B cell (primary cell): ENCODE measurements at regions not wholly inside any gene's neighbourhood (a gene's known extent, or its start where the extent isn't known, plus 50 kb on each side); places are given as distances from the start of the nearest gene placed in this dataset.

Experiments used
- ATAC-seq: fragments of 200-7000 bp; cut with Tn5 transposase; one replicate; pipeline ENCODE4 v1.10.0; 2021; ENCODE audit warnings: low read depth, mild to moderate bottlenecking, moderate number of reproducible peaks, moderate library complexity
- CTCF ChIA-PET: fragments of 350-600 bp; sonication (Branson Sonifier 250); formaldehyde crosslinking; loops from one replicate; lab custom pipeline; 2021; ENCODE audit warnings: antibody characterized with exemption, inconsistent platforms; lab: Charles Lee
- POLR2A ChIA-PET: fragments of 350-600 bp; sonication (Branson Sonifier 250); formaldehyde crosslinking; loops from one replicate; lab custom pipeline; 2021; ENCODE audit warnings: antibody characterized with exemption; lab: Charles Lee
- DNase-seq: peaks from one replicate; pipeline ENCODE4 v3.0.0; 2013
- H2AFZ ChIP-seq: 2 replicates; pipeline ENCODE4 v1.6.1; 2012; ENCODE audit warnings: mild to moderate bottlenecking, low read depth, low read length; ENCODE audit not compliant: insufficient read depth, poor library complexity, severe bottlenecking
- H3K27ac ChIP-seq, 2 donors: 1 replicate in 1 of 2; 2 replicates in 1 of 2; pipeline ENCODE4 v1.5.1; 2012 to 2013; ENCODE audit warnings: low read length in 2 of 2, mild to moderate bottlenecking in 2 of 2, moderate library complexity in 1 of 2
- H3K27me3 ChIP-seq, 4 experiments: fragments of 200-600 bp in 1 of 4; sonication (generic) in 1 of 4; replicated peaks in 1 of 4; 1 replicate in 2 of 4; 2 replicates in 2 of 4; pipeline versions ENCODE4 v1.6.1 to v1.7.0; 2013 to 2016; ENCODE audit warnings: low read length in 3 of 4, mild to moderate bottlenecking in 2 of 4, mixed read lengths in 1 of 4, moderate library complexity in 1 of 4; ENCODE audit not compliant: insufficient read depth in 4 of 4, control insufficient read depth in 3 of 4; ENCODE audit errors: control extremely low read depth in 1 of 4
- H3K36me3 ChIP-seq, 2 experiments: replicated peaks in 1 of 2; 1 replicate in 1 of 2; 2 replicates in 1 of 2; pipeline versions ENCODE4 v1.6.1 to v1.7.1; 2013; ENCODE audit warnings: low read length in 1 of 2; ENCODE audit not compliant: insufficient read depth in 2 of 2, control insufficient read depth in 1 of 2; ENCODE audit errors: control extremely low read depth in 1 of 2, extremely low read depth in 1 of 2
- H3K4me1 ChIP-seq, 2 donors: fragments of 200-600 bp in 1 of 2; sonication (generic) in 1 of 2; 1 replicate in 1 of 2; 2 replicates in 1 of 2; pipeline versions ENCODE4 v1.5.1 to v1.6.1; 2013 to 2017; ENCODE audit warnings: low read length in 2 of 2; ENCODE audit not compliant: control insufficient read depth in 2 of 2, insufficient read depth in 2 of 2
- H3K4me2 ChIP-seq: replicated peaks from 2 replicates; pipeline ENCODE3; 2012; ENCODE audit warnings: mild to moderate bottlenecking, low read depth, low read length; ENCODE audit not compliant: poor library complexity, severe bottlenecking
- H3K4me3 ChIP-seq, 5 experiments: fragments of 200-600 bp in 1 of 5; sonication (generic) in 1 of 5; 1 replicate in 3 of 5; 2 replicates in 2 of 5; pipeline versions ENCODE4 v1.5.1 to v1.7.0; 2011 to 2016; ENCODE audit warnings: low read length in 4 of 5, mild to moderate bottlenecking in 4 of 5, low read depth in 2 of 5, control low read depth in 1 of 5, moderate library complexity in 1 of 5; ENCODE audit not compliant: insufficient read depth in 1 of 5; ENCODE audit errors: control extremely low read depth in 1 of 5, extremely low read depth in 1 of 5
- H3K79me2 ChIP-seq: fragments of 200-600 bp; sonication (generic); one replicate; pipeline ENCODE4 v1.6.0; 2016; ENCODE audit warnings: low read length; ENCODE audit not compliant: control insufficient read depth, insufficient read depth
- H3K9ac ChIP-seq: fragments of 200-600 bp; sonication (generic); 2 replicates; pipeline ENCODE4 v1.6.1; 2017; ENCODE audit warnings: mild to moderate bottlenecking, low read length, moderate library complexity
- H3K9me3 ChIP-seq, 3 donors: one replicate each; pipeline versions ENCODE4 v1.6.1 to v1.7.1; 2013; ENCODE audit warnings: low read length in 2 of 3; ENCODE audit not compliant: control insufficient read depth in 2 of 3, insufficient read depth in 1 of 3; ENCODE audit errors: control extremely low read depth in 1 of 3
- H4K20me1 ChIP-seq: 2 replicates; pipeline ENCODE4 v1.6.0; 2012; ENCODE audit warnings: mild to moderate bottlenecking, low read length; ENCODE audit not compliant: insufficient read depth, control insufficient read depth, poor library complexity, severe bottlenecking
- H3K27ac Mint-ChIP-seq: one replicate; pipeline ENCODE4 v1.8.0; 2021; ENCODE audit warnings: mixed read lengths
- H3K27me3 Mint-ChIP-seq: one replicate; pipeline ENCODE4 v1.8.0; 2021; ENCODE audit warnings: mixed read lengths
- H3K4me1 Mint-ChIP-seq: one replicate; pipeline ENCODE4 v1.8.0; 2021; ENCODE audit warnings: mixed read lengths
- H3K4me3 Mint-ChIP-seq: one replicate; pipeline ENCODE4 v1.8.0; 2021; ENCODE audit warnings: mixed read lengths
- H3K9me3 Mint-ChIP-seq: one replicate; pipeline ENCODE4 v1.8.0; 2022; ENCODE audit warnings: mixed read lengths; ENCODE audit not compliant: insufficient read depth
- EZH2 ChIP-seq: IDR thresholded peaks from 2 replicates; pipeline ENCODE4 v1.6.1; 2012; ENCODE audit warnings: borderline replicate concordance, low read depth, mild to moderate bottlenecking, moderate library complexity, low read length; ENCODE audit not compliant: insufficient read depth, poor library complexity, severe bottlenecking
- WGBS: methylation state at CpG from one replicate; pipeline ENCODE4 v1.1.5; 2013; ENCODE audit warnings: missing lambda C conversion rate; ENCODE audit not compliant: insufficient coverage; 5-methylcytosine and 5-hydroxymethylcytosine counted together
- intact Hi-C: fragments of 100-400 bp; cut with micrococcal nuclease; formaldehyde crosslinking; loops from one replicate; pipeline ENCODE4 v1.10.0; 2022
- TF ChIP-seq, protein P1 (sequence below): fragments of 200-600 bp; IDR thresholded peaks from one replicate; pipeline ENCODE4 v1.8.0; 2022; ENCODE audit warnings: antibody characterized with exemption, mild to moderate bottlenecking

DNA sequence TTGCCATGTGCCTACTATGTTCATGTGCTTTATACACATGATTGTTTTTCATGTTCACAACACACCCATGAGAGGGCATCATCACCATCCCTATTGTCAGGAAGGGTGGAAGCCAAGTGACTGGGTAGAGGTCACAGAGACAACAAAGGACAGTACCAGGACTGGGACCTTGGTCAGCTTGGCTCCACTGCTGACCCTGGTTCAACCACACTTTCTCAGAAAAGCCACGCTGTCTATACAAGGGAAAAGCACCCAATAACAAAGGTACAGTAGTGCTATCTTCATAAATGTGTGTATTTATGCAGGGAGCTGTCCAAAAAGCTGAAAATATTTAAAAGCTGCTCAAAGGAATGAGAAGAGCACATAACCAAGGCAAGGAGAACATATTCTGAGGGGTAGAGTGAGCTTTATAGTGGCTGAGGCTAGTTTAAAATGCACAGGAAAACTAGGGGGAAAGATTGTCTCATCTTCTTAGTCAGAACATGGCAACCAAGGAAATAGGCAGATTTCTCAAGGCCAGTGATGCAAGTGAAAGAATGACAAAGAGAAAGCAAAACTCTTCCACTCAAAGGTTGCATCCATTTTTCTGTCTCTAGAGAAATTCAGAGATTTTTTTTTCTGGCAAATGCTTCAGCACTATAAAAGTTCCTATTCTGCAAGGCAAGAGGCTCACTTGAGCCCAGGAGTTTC, 415.0 kb downstream of the FOXO1 start:
- Mint-ChIP-seq H3K9me3 (peaks cover 6% of the 10 kb centered on the region), H3K27ac (peak overlapping the region; percentile 3), H3K27me3 (no peaks in the 10 kb centered on the region), H3K4me1 (peaks cover 12% of the 10 kb centered on the region), H3K4me3 (no peak overlapping the region)
- no CpG with 5 or more reads among the region's 1 CpG for WGBS
- Histone ChIP-seq H3K9ac (no peak overlapping the region), H3K79me2 (no peaks in the 10 kb centered on the region), H3K4me1 (peaks cover 8 to 13% of the 10 kb centered on the region in 2 donors), H3K27me3 (no peaks in the 10 kb centered on the region), H3K36me3 (no peaks in the 10 kb centered on the region), H3K4me2 (no peak overlapping the region), H4K20me1 (no peaks in the 10 kb centered on the region), H3K4me3 (no peak overlapping the region), H3K9me3 (peaks cover 0 to 8% (median 0%) of the 10 kb centered on the region in 3 donors), H2AFZ (peak overlapping the region; percentile 32), H3K27ac (no peak overlapping the region)
- intact Hi-C loops: no loop called here
- TF ChIP-seq, protein P1, sequence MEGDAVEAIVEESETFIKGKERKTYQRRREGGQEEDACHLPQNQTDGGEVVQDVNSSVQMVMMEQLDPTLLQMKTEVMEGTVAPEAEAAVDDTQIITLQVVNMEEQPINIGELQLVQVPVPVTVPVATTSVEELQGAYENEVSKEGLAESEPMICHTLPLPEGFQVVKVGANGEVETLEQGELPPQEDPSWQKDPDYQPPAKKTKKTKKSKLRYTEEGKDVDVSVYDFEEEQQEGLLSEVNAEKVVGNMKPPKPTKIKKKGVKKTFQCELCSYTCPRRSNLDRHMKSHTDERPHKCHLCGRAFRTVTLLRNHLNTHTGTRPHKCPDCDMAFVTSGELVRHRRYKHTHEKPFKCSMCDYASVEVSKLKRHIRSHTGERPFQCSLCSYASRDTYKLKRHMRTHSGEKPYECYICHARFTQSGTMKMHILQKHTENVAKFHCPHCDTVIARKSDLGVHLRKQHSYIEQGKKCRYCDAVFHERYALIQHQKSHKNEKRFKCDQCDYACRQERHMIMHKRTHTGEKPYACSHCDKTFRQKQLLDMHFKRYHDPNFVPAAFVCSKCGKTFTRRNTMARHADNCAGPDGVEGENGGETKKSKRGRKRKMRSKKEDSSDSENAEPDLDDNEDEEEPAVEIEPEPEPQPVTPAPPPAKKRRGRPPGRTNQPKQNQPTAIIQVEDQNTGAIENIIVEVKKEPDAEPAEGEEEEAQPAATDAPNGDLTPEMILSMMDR: no peak
- TF ChIP-seq EZH2: no peak
- ChIA-PET POLR2A (interaction anchor here (0.7 kb wide), 2 partner anchors 21 to 414 kb away, joined by 5 to 7 read pairs; no protein-coding TSS in a partner anchor), CTCF (interaction anchor here (0.7 to 2.5 kb wide), 3 partner anchors 186 to 431 kb away, joined by 4 to 10 read pairs (median 7); no protein-coding TSS in a partner anchor)
- ATAC-seq (peak; percentile 56), DNase-seq (peak; percentile 19)

DNA sequence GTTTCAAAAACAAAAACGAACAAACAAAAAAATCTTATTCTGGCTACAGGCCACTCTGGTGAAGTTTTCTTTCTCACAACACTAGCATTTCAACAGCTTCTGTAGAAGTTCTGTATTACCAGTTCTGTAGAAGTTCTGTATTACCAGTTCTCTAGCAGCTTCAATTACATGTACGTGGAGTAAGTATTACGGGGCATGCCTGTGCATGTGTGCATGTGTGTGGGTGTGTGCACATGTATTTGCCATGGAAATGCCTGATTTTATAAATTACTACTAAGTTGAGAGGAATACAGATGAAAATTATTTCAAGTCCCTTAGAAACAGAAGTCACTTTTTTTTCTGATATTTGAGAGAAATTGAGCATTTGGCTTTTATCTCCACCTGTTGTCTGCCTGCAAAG, 414.2 kb downstream of the FOXO1 start:
- TF ChIP-seq, protein P1: no peak
- TF ChIP-seq EZH2: no peak
- H3K79me2 ChIP-seq: no peaks in the 10 kb centered on the region
- no peak overlapping the region for H3K4me3 Mint-ChIP-seq
- ChIA-PET POLR2A (no interaction called here), CTCF (interaction anchor here (0.7 to 2.5 kb wide), 3 partner anchors 186 to 430 kb away, joined by 4 to 10 read pairs (median 7); no protein-coding TSS in a partner anchor)
- peaks cover 6% of the 10 kb centered on the region for H3K9me3 Mint-ChIP-seq
- WGBS: no CpG with 5 or more reads among the region's 3 CpGs
- peaks cover 8 to 13% of the 10 kb centered on the region in 2 donors for H3K4me1 ChIP-seq
- H3K4me1 Mint-ChIP-seq: peaks cover 12% of the 10 kb centered on the region
- H3K9me3 ChIP-seq: peaks cover 0 to 8% (median 0%) of the 10 kb centered on the region in 3 donors
- ATAC-seq (no peak), DNase-seq (no peak)
- no peak overlapping the region for H3K9ac ChIP-seq
- H3K4me2 ChIP-seq: no peak overlapping the region
- H3K27me3 ChIP-seq: no peaks in the 10 kb centered on the region
- H2AFZ ChIP-seq: peak overlapping the region; percentile 23
- intact Hi-C loops: no loop called here
- no peaks in the 10 kb centered on the region for H3K36me3 ChIP-seq
- H4K20me1 ChIP-seq: no peaks in the 10 kb centered on the region
- no peak overlapping the region for H3K4me3 ChIP-seq
- no peaks in the 10 kb centered on the region for H3K27me3 Mint-ChIP-seq
- H3K27ac Mint-ChIP-seq: no peak overlapping the region
- no peak overlapping the region for H3K27ac ChIP-seq
